GM18909 (cell line): ENCODE measurements at regions not wholly inside any gene's neighbourhood (a gene's known extent, or its start where the extent isn't known, plus 50 kb on each side); places are given as distances from the start of the nearest gene placed in this dataset.
"Not testable (repeated sequence)": the region's sequence is repeated elsewhere in the genome, so short reads cannot be mapped to it uniquely, and the experiment has no call there.

ENCODE experiments used
- ATAC-seq: cut with Tn5 transposase; IDR thresholded peaks from one replicate; pipeline ENCODE4 v1.9.1; 2021; ENCODE audit warnings: mild to moderate bottlenecking; ENCODE audit not compliant: unreplicated experiment, poor library complexity

DNA sequence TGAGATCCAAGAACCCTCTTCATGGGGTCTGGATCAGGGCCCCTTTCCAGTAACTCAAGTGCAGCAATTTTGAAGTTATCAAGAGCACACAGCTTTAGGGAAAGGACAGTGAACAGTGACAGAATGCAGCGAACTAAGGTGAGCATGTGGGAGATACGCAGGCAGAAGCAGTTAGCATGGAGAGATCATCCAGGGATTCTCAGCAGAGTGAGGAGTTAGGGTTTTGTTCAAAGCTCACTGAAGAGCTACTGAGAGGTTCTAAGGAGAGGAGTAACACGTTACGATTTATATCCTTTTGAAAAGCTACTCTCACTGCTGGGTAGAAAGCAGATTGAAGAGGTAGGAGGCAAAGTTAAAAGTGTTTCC, 83.6 kb upstream of the MPP7 start:
- no peak for ATAC-seq

DNA sequence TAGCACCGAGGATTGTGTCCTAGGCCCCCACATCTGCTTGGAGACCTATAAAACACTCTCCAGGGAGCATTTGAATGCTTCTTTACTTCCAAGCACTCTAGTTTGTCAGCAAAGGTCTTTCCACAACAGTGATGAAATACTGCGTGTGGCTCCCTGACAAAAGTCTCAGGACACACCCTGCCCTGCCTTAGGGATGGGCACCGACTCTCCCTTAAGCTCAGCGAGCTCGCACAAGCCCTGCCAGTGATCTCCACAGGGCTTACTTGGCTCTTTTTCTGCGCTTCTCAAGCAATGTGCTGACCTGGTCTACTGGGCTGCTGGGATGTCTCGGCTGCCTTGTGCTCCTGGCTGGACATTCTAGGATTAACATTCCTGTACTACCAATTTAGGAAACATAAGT, 84.3 kb upstream of the MPP7 start:
- no peak for ATAC-seq

DNA sequence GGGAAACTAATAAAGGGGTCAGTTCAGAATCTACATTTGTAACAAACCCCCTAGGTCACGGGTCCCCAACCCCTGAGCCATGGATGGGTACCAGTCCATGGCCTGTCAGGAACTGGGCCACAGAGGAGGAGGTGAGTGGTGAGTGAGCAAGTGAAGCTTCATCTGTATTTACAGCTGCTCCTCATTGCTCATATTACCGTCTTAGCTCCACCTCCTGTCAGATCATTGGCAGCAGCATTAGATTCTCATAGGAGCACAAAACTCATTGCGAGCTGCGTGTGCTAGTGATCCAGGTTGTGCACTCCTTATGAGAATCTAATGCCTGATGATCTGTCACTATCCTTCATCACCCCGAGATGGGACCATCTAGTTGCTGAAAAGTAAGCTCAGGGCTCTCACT, 88.4 kb upstream of the MPP7 start:
- no peak for ATAC-seq

DNA sequence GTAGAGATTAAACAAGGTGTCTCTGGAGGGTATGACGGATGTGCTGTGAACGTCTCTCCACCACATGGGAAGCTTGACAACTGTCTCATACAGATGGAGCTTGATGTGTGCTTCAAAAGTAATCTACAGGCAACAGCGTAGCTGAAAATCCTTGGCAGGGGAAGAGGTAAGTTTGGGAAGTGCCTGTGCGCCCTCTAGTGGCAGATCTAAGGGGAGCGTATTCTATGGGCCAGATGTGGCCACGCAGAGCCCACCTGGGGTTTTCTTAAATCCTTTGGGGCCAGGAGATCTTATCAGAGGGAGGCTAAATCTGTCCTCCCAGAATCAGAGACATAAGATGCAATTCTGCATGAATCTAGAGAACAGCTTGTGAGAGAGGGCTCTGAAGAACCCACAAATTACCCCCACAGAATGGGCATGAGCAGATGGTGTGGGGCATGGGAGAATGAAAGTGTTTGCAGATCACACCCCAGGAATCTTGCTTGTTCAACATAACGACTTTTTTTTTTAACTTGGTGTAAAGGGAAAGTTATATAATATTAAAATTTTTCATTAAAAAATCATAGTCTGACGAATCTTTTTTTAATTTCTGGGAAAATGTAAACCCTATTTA, 91.2 kb upstream of the MPP7 start:
- ATAC-seq = peak; percentile 71

DNA sequence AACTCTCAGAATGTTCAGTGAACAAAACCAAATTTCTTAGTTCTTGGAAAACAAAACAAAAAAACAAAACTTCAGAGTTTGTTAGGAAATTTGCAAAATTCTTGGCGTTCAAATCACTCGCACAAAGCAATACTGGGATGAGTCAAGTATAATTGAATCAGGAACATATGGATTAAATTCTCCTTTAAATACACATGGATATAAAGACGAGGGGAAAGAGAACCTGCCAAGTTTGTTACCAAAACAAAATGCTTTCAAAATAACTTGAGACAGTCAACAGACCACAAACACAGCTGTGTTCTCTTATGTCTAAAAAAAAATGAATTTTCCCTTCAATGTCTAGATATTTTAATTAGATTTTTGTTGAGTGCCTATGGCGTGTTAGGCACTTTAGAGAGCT, 93.5 kb upstream of the MPP7 start:
- ATAC-seq = no peak

DNA sequence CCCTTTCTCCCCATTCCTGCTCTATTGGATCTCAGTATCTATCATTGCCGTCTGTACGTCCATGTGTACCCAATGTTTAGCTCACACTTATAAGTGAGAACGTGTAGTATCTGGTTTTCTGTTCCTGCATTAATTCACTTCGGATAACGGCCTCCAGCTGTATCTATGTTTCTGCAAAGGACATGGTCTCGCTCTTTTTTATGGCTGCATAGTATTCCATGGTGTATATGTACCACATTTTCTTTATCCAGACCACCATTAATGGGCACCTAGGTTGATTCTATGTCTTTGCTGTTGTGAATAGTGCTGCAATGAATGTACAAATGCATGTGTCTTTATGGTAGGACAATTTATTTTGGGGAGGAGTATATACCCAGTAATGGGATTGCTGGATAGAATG, 94.4 kb upstream of the MPP7 start:
- no peak for ATAC-seq

DNA sequence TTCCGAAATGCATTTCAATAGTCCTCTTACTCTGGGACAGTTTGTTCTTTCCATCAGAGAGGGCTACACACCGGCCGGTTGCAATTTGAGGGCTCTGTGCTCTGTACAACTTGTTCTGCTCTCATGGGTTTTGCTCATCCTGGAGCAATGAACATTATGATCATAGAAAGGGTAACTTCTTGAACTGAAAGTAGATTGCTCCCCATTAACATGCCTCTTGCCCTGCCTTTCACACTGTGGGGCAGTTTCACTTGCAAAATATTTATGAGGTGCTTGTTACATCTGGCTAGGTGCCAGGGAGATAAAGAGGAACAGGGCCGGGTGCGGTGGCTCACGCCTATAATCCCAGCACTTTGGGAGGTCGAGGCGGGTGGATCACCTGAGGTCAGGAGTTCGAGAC, 97.3 kb upstream of the MPP7 start:
- ATAC-seq = no peak

DNA sequence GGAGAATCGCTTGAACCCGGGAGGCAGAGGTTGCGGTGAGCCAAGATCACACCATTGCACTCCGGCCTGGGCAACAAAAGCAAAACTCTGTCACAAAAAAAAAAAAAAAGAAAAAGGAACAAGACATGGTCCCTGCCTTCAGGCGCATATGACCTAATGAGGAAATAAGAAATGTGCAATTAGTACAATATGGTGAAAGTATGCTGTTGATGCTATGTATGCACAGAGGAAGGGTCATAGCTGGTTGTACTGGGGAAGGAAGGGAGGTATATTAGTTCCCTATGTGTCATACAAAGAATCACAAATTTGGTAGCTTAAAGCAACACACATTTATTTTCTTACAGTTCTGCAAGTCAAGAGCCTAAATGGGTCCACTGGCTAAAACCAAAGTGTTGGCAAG, 97.8 kb upstream of the MPP7 start:
- ATAC-seq = no peak

DNA sequence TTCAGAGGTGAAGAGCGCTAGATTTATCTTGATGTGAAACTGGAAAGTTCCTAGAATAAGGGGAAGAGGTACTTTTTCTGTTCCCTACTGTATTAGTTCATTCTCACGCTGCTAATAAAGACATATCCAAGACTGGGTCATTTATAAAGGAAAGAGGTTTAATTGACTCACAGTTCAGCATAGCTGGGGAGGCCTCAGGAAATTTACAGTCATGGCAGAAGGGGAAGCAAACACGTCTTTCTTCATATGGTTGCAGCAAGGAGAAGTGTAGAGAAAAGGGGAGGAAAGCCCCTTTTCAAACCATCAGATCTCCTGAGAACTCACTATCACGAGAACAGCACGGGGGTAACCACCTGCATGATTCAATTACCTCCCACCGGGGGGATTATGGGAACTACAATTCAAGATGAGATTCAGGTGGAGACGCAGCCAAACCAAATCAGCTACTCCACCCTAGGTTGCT, 99.8 kb upstream of the MPP7 start:
- not testable (repeated sequence) for ATAC-seq

DNA sequence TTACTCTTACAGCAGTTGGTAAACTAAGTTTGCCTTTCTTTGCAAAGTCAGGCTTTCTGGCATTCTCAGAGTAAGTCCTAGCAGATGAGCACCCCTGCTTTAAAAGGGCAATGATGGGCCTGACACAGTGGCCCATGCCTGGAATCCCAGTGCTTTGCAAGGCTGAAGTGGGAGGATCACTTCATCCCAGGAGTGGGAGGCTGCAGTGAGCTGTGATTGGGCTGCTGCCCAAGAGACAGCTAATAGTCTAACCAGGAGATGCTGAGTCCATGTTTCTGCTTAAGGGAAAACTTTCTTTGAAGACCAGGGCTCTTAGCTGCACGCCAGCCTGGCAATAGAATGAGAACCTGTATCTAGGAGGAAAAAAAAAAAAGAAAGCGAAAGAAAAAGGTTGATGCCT, 100.2 kb upstream of the MPP7 start:
- ATAC-seq = no peak

DNA sequence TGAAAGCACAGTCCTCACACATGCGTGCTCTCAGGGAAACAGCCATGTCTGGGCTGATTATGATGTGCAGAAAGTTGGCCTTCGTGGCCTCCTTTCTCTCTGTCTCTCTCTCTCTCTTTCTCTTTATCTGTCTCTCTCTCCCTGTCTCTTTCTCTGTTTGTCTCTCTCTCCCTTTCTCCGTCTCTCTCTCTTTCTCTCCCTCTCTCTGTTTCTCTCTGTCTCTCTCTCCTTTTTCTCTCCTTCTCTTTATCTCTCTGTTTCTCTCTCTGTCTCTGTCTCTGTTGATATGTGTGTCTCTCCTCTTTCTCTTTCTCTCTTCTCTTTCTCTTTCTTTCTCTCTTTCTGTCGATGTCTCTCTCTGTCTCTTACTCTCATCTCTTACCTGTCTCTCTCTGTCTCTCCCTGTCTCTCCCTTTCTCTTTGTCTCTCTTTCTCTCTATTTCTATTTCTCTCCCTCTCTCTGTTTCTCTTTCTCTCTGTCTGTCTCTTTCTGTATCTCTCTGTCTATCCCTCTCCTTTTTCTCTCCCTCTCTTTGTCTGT, 105.4 kb upstream of the MPP7 start:
- ATAC-seq = no peak

DNA sequence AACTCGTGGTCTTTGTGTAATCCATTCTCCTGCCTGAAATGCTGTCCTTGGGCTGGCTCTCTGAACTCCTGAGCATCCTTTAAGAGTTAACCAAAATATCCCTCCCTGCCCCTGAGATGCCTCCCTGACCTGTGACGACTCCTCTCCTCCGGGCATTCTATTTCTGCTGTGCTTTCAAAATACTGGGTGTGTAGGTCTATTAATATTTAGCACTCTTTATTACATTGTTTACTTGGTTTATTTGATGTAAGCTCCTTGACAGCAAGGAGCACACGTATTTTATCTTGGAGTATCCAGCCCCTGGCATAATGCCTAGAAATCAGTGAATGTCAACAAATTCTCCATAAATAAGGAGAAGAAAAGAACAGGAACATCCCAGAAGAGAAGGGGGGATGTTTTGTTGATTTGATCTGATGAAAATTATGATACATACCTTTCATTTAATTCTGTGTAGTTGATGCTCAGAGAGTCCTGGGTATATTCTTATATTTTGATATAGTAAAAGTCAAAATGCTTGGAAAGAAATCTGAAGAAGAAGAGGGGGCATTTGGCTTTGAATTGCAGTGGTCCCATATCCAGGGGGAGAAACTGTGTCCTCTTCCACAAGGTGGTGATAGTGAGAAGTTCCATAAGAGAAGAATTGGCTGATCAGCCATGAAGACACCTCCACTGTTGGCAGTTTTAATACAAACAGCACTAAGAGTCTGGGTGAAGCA, 107.7 kb upstream of the MPP7 start:
- ATAC-seq = no peak

DNA sequence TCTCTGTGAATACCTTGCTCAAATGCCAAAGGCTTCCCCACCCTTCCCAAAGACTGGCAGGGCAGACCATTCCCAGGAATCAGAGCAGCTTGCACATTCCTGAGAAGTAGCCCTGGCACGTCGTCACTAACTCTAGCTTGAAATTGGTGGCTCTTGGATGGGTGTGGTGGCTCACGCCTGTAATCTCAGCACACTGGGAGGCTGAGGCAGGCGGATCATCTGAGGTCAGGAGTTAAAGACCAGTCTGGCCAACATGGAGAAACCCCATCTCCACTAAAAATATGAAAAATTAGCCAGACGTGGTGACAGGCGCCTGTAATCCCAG, 108.2 kb upstream of the MPP7 start:
- no peak for ATAC-seq

DNA sequence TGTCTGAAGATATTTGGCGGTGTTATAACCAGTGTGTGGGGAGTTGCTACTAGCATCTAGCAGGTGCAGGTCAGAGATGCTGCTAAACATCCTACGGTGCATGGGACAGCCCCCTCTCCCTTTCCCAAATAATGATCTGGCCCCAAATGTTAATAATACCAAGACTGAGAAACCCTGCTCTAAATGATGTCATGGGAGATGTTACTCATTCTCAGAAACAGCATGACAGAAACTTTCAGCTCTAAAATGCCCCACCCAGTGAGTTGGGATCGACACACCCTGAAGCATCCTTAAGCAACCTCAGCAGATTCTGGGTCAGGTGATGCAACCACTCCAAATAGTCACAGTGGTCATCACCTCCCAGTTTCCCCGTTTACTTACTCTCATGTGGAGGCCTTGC, 108.8 kb upstream of the MPP7 start:
- no peak for ATAC-seq

DNA sequence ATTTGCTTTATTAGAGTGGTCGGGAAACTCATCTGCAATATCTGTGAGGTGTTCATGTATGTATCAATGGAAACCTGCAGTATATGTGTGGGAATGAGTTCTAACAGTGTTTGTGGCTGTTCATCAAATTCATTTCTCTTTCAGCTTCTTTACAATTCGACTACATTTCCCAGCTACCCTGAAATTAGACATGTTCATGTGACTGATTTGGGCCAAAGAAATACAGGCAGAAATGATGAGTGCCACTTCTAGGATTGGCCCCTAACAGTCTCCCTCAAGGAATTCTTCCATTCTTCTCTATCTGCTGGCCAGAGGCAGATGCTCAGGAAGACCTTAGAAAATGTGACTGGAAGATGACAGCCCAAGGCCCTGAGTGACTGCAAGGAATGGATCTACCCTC, 114.8 kb upstream of the WAC start:
- no peak for ATAC-seq

DNA sequence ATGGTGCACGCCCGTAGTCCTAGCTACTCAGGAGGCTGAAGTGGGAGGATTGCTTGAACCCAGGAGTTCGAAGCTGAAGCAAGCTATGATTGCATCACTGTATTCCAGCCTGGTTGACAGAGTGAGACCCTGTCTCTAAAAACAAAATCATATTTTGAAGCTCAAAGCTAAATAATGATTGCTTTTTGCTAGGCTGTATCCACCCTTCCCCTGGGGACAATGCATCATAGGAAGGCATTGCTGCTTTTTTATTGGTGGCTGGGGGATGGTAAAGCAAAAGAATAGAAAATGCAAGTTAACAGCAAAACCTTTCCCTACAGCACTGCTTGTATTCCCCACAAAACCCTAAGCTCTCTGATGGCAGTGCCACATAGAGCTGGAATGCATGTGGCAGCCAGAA, 107.5 kb upstream of the WAC start:
- ATAC-seq = no peak

DNA sequence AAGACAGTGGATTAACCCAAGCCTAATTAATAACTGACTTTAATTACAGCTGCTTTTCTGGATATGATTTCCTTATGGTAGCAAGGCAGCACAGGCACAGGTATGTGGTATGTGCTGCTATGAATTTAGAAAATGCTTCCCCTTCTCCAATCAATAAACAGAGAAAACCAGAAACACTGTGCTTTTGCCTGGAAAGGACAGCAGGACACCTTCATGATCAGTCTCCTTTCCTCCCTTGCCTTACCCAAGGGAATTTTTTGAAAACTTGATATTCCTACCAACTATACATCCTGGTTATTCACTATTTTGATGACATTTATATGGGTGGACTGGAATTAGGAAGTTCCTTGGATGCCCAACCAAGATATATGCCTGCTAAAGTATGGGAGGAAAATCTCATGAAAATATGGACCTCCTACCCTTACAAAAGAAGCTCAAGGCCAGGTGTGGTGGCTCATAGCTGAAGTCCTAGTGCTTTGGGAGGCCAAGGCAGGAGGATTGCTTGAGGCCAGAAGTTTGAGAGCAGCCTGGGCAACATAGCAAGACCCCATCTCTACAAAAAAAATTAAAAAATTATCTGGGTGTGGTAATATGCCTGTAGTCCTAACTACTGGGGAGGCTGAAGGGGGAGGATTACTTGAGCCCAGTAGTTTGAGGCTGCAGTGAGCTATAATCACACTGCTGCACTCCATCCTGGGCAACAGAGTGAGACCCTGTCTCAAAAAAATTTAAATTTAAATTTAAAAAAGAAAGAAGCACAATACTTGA, 106.3 kb upstream of the WAC start:
- ATAC-seq = no peak

DNA sequence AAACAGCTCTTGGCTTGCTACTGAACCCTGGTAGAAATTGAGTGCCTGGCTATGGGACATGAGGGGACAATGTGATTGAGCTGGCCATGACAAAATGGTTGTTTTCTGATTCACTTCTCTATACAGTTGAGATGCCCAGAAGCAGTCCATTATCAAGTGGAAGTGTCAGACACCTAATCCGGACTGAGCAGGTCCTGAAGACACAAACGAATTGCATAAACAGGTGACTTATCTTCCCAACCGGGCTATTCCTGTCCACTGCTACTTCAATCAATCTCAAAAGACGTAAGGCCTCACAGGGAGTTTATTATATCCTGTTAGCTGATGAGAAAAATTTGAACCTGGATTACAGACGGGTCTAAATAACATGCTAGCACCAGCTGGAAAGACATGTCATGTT, 105.5 kb upstream of the WAC start:
- no peak for ATAC-seq

DNA sequence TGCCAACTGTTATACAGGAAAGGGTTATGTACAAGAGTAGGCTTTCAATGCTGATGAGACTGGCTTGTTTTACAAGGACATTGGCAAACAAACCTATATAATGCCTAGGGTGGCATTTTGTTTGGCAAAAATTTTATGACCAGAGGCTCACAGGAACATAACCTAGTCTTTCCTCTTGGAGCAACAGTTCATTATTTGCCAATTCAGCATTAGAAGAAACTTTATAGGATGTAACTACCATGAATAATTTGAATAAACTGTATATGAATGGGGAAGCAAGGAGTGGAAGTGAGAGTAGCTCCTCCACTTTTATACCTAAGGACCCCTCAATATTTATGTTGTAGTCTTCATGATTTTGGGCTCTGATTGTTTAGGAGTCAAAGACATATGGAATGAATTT, 103.9 kb upstream of the WAC start:
- no peak for ATAC-seq

DNA sequence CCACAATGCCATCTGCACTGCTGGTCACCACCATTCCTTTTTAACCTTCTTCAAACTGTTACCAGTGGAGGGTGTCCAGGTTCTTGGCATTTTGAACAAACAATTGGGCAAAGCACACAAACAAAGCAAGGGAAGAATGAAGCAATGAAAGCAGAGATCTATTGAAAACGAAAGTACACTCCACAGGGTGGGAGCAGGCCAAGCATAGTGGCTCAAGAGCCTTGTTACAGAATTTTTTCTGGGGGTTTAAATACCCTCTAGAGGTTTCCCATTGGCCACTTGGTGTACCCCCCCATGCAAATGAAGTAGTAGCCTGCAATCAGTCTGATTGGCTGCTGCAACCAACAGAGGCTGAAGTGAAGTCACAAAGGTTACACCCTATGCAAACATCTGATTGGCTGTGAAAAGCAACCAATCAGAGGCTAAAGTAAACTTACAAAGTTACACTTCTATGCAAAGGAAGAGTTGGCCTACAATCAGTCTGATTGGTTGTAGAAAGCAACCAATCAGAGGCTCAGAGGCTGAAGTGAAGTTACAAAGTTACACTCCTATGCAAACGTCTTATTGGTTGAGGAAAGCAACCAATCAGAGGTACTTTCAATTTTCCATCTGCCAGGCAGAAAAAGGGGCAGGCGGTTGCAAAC, 103.2 kb upstream of the WAC start:
- ATAC-seq = no peak

DNA sequence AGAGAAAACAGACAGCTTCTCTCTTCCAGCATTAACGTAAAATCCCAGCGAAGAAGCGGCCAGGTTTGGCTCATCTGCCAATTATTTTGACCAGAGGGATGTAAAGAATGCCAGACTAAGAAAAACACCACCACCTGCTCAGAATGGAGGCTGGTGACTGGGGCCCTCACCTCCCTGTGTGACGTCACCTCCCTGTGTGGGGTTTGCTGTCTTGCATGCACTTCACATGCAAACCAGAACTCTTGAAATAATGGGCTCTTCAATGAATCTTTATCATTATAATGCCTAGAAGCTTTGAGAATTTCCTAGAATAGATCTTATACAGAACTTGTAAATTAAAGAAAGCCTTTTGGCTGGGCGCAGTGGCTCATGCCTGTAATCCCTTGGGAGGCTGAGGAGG, 101.8 kb upstream of the WAC start:
- ATAC-seq = no peak
